Erythroblast (primary cell): ENCODE measurements at regions not wholly inside any gene's neighbourhood (a gene's known extent, or its start where the extent isn't known, plus 50 kb on each side); places are given as distances from the start of the nearest gene placed in this dataset.

ENCODE experiments used
- GATA1 ChIP-seq: IDR thresholded peaks from 2 replicates; pipeline ENCODE4 v1.6.1; 2011; ENCODE audit warnings: low read depth, mild to moderate bottlenecking, control low read depth, low read length, moderate library complexity
- POLR2A ChIP-seq: IDR thresholded peaks from 2 replicates; pipeline ENCODE4 v1.6.1; 2011; ENCODE audit warnings: mild to moderate bottlenecking, low read length

GRCh38 chr10:22784668-22785067, 70.3 kb upstream of the PIP4K2A start:
- TF ChIP-seq POLR2A (no peak), GATA1 (no peak)
